ENCODE measurements at regions not wholly inside any gene's neighbourhood (a gene's known extent, or its start where the extent isn't known, plus 50 kb on each side); places are given as distances from the start of the nearest gene placed in this dataset.

- TF ChIP-seq ZIC2 (tag by site-specific recombination; IDR thresholded peaks at IDR 0.05), result peak; percentile 11; the same call in 1 of the 2 replicates
- no peak for TF ChIP-seq ZNF544 (tag by site-specific recombination; IDR thresholded peaks at IDR 0.05)
Observed at GRCh38 chr6:85096976-85097375, 332.6 kb upstream of the TBX18 start (continued).

GRCh38 chr6:85092226-85092625, 327.8 kb upstream of the TBX18 start:
- ChIA-PET CTCF (interaction anchor here (0.6 to 0.7 kb wide), 2 partner anchors 15 to 58 kb away, joined by 3 read pairs; no protein-coding TSS in a partner anchor), POLR2A (no interaction called here)
- H3K36me3 ChIP-seq (ENCODE audit: control insufficient read depth in 2 of 2, insufficient read depth in 1 of 2, low read length in 2 of 2), result no peaks in the 10 kb centered on the region
- TF ChIP-seq TRIM28 (IDR thresholded peaks at IDR 0.05; ENCODE audit: borderline replicate concordance, low read length), result 0 out of 2 replicates have a peak, but pooled peaks have one; percentile 58
- no peak for TF ChIP-seq KLF16 (tag by site-specific recombination; IDR thresholded peaks at IDR 0.05)
- 0 out of 2 replicates have a peak, but pooled peaks cover 5% of the 10 kb centered on the region for H3K4me1 ChIP-seq (ENCODE audit: control insufficient read depth, insufficient read depth, low read length)
- H3K9me3 ChIP-seq (ENCODE audit: control insufficient read depth, insufficient read depth, low read depth, low read length), result no peaks in the 10 kb centered on the region
- no peak overlapping the region for H3K4me3 ChIP-seq (ENCODE audit: low read depth, low read length)
- H3K27ac ChIP-seq (ENCODE audit: extremely low read depth, low read depth, low read length), result no peak overlapping the region

- H3K4me3 ChIP-seq (ENCODE audit: low read depth, low read length), result no peak overlapping the region
- no peaks in the 10 kb centered on the region for H3K36me3 ChIP-seq (ENCODE audit: control insufficient read depth in 2 of 2, insufficient read depth in 1 of 2, low read length in 2 of 2)
- TF ChIP-seq ZSCAN4 (tag by site-specific recombination; IDR thresholded peaks at IDR 0.05) (no peak), ZBTB20 (tag by site-specific recombination; IDR thresholded peaks at IDR 0.05) (no peak), ZNF324 (tag by site-specific recombination; IDR thresholded peaks at IDR 0.05) (no peak), ZNF366 (tag by site-specific recombination; conservative IDR thresholded peaks at IDR 0.05) (no peak), ZNF670 (tag by site-specific recombination; IDR thresholded peaks at IDR 0.05; ENCODE audit: low read depth) (no peak), ZNF555 (tag by site-specific recombination; conservative IDR thresholded peaks at IDR 0.05) (no peak), MEIS1 (CRISPR knock-in tag; IDR thresholded peaks at IDR 0.05; ENCODE audit: borderline replicate concordance) (no peak), GLI4 (tag by site-specific recombination; IDR thresholded peaks at IDR 0.05) (no peak), ZNF660 (tag by site-specific recombination; IDR thresholded peaks at IDR 0.05) (no peak), ZNF664 (tag by site-specific recombination; IDR thresholded peaks at IDR 0.05) (no peak), ZNF692 (tag by site-specific recombination; IDR thresholded peaks at IDR 0.05) (no peak), ZNF391 (tag by site-specific recombination; IDR thresholded peaks at IDR 0.05; ENCODE audit: borderline replicate concordance, low read depth) (no peak), ZNF791 (tag by site-specific recombination; IDR thresholded peaks at IDR 0.05) (no peak), ZNF548 (tag by site-specific recombination; IDR thresholded peaks at IDR 0.05) (no peak)
- H3K9me3 ChIP-seq (ENCODE audit: control insufficient read depth, insufficient read depth, low read depth, low read length), result no peaks in the 10 kb centered on the region
- 0 out of 2 replicates have a peak, but pooled peaks cover 5% of the 10 kb centered on the region for H3K4me1 ChIP-seq (ENCODE audit: control insufficient read depth, insufficient read depth, low read length)
- no peak overlapping the region for H3K27ac ChIP-seq (ENCODE audit: extremely low read depth, low read depth, low read length)
- ChIA-PET POLR2A (no interaction called here), CTCF (no interaction called here)
Observed at GRCh38 chr6:85089255-85089654, 324.9 kb upstream of the TBX18 start.

- peak; percentile 75 for TF ChIP-seq ZNF146 (tag by site-specific recombination; IDR thresholded peaks at IDR 0.05)
- no peak for TF ChIP-seq ZNF280D (tag by site-specific recombination; IDR thresholded peaks at IDR 0.05)
- H3K4me3 ChIP-seq (ENCODE audit: low read depth, low read length), result no peak overlapping the region
- no peaks in the 10 kb centered on the region for H3K4me1 ChIP-seq (ENCODE audit: control insufficient read depth, insufficient read depth, low read length)
- H3K36me3 ChIP-seq (ENCODE audit: control insufficient read depth in 2 of 2, insufficient read depth in 1 of 2, low read length in 2 of 2), result no peaks in the 10 kb centered on the region
- H3K9me3 ChIP-seq (ENCODE audit: control insufficient read depth, insufficient read depth, low read depth, low read length), result no peaks in the 10 kb centered on the region
- ChIA-PET POLR2A (no interaction called here), CTCF (no interaction called here)
- H3K27ac ChIP-seq (ENCODE audit: extremely low read depth, low read depth, low read length), result no peak overlapping the region
Observed at GRCh38 chr6:85085875-85086274, 321.5 kb upstream of the TBX18 start.
